NCI-H2029 treated with DMSO at 0.1 percent for 48 hours (cell line): ENCODE measurements at regions not wholly inside any gene's neighbourhood (a gene's known extent, or its start where the extent isn't known, plus 50 kb on each side); places are given as distances from the start of the nearest gene placed in this dataset.
"Not testable (repeated sequence)": the region's sequence is repeated elsewhere in the genome, so short reads cannot be mapped to it uniquely, and the experiment has no call there.

Experiments used
- DNase-seq: peaks from one replicate; lab custom pipeline; 2025; lab: John Stamatoyannopoulos, UW

DNA sequence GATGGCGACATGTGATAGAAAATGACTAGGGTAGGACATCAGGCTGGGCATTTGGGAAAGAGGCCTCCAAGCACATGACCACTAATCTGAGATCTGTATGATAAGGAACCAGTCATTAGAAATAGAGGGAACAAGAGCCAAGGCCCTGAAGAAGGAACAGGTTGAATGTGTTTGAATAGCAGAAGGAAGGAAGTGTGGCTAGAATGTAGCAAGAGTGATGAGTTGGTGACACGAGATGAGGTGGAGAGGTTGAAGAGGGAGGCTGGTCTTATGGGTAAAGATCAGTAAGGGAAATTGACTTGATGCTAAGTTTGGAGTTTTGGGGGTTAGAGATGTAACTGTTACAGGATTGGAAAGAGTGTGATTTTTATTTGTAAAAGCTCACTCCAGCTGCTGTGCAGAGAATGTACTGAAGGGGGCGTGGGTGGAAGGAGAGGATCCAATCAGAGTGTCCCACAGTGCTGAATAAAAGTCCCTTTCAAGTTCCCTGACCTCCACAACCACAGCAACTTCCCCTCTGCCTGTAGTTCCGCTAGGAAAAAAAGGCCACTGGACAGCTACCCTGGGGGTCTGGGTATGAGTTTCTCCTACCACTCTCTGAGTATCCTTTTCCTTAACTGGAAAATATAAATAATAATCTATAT is 295.0 kb downstream of the OMA1 start:
- no peak for DNase-seq

- DNase-seq: no peak
Observed at GRCh38 chr1:58250587-58250948, 296.0 kb downstream of the OMA1 start.

DNA sequence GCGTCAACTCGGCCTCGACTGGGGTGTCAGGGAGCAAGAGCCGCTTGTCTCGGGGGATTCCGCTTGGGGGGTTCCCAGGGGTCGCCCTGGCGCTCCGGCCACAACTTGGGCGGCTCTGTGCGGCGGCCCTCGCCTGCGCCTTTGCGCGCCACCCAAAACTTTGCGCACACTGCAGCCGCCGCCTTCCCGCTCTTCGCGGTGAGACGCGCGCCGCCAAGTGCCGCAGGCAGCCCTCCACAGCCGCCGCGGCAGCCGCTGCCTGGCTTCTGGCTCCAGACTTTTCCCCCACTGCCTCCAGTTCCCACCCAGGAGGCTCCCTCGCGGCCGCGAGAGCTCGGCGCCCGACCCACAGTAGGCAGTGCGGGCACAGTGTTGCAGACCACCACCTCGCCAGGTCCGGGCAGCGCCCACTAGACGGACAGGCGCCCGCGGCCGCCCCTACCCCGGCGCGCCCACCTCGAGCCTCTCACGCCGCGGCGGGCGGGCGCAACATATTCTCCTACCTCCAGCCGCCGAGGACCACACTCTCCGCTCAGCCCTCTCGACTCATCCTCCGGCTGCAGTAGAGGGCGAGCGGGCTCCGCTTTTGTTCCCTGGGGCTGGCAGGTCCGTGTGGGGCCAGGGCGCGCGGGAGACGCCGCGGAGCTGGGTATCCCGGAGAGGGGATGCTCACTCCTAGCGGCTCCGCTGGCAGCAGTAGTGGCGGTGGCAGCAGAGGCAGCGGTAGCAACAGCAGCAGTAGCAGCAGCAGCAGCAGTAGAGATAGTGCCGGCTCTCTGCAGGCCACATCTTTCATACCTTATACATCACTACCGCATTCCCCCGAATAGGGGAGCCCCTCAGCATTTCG is 296.6 kb downstream of the OMA1 start:
- no peak for DNase-seq

GRCh38 chr1:58249388-58249736 is 297.2 kb downstream of the OMA1 start:
- no peak for DNase-seq

DNA sequence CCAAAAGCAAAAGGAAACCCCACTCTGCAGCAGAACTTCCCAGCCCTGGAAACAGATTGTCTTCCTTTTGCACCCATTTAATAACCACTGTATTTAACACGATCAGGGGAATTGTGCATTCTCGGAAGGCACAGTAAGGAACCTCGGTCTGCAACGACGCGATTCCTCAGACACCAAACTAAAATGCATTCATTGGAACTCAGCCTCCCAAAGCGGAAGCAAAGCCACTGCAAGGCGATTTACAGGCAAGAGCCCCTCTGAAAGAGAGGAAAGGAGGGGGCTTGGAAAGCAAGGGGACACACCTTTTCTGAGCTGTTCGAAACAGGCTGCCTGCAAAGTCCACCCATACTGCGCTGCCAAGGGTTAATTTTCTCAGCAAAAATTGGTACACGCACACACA is 297.7 kb downstream of the OMA1 start:
- no peak for DNase-seq

DNA sequence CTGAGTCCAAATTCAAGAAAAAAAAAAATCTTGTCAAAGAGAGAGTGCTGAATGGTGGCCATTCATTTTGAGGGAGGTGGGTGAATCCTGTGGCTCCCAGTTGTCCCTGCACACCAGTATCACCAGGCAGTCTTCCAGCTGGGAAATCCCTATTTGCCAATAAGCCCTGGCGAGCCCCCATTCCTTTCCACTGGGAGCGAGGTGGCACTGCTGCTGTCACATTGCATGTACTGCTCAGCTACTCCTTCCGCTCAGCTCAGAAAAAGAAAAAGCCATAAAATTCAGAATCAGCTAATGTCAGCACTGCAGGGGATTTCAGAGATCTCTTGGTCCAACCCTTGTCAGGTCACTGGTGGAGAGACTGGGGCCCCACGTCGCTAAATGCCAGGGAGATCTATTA is 298.5 kb downstream of the OMA1 start:
- no peak for DNase-seq

DNA sequence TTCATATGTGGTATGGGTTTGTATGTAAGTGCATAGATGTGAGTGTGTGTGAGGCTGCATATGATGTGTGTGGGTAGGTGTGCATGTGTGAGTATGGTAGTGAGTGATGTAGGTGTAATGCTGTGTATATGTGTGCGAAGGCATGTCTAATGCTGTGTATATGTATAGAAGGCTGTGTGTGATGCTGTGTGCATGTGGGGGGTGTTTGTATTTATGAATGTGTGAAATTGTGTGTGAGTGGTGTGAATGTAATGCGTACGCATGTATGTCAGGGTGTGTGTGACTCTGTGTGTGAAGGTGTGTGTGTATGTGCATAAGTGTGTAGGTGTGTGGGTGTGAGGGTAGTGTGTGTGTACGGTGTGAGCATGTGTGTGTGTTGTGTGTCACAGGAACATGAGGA is 300.0 kb downstream of the OMA1 start:
- DNase-seq: no peak

DNA sequence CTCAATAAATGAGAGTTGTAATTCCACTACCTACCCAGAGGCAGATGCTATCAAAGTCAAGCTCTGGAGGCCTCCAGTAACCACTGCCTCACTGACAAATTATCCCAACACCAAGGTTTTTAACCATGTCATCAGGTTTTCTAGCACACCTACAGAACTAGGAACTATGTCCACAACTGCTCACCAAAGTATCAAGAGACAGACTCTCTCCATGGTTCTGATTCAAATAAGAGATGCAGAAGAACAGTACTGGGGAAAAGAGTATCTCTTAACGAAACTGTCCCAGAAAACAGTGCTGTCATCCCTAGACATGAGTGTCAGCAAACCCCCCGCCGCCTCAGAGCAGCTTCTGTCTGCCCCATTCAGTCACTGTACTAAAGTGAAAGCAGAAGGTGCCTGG is 301.7 kb downstream of the OMA1 start:
- no peak for DNase-seq

DNA sequence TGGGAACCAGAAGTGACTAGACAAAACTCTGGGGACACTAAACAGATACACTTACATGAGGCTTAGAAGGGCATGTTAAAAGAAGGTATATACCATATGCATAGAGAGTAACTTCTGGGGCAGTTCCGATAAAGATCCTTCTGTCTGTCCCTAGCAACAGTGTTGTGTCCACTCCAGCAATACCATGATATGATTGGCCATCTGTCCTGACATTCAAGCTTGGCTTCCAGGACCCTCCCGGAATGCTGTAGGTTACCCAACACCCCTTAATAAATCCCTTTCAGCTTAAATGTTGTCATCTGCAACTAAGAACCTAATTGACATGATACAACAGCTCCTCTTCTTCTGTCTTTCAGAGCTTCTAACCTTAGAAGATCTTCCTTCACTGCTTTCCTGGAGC is 307.7 kb downstream of the OMA1 start:
- no peak for DNase-seq

DNA sequence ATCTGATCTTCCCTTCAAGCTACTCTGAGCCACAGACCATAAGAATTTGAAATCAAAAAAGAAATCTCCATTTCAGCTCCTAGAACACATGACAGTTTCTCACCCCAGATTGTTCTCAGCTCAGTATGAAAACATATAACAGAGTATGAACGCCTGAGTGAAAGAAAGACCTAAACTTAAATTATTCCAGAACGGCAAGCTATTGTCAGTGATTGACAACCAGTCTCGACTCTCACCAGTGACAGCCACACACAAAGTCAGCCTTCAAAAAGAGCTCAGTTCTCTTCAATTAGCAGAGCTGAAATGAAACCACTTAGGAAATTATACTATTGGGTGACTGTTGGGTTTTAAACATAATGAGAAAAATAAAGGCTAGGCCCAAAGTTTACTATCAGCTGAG is 312.8 kb downstream of the OMA1 start:
- no peak for DNase-seq

GRCh38 chr1:58231204-58231603 is 315.3 kb downstream of the OMA1 start:
- no peak for DNase-seq

- no peak for DNase-seq
Observed at GRCh38 chr1:58227604-58228003, 318.9 kb downstream of the OMA1 start.

GRCh38 chr1:58223522-58223921 is 323.0 kb downstream of the OMA1 start:
- DNase-seq: no peak

GRCh38 chr1:58220836-58221472 is 325.6 kb downstream of the OMA1 start:
- DNase-seq: no peak

DNA sequence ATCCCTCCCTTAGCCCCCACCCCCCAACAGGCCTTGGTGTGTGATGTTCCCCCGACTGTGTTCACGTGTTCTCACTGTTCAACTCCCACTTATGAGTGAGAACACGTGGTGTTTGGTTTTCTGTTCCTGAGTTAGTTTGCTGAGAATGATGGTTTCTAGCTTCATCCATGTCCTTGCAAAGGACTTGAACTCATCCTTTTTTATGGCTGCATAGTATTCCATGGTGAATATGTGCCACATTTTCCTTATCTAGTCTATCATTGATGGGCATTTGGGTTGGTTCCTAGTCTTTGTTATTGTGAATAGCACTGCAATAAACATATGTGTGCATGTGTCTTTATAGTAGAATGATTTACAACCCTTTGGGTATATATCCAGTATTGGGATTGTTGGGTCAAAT is 330.4 kb downstream of the OMA1 start:
- DNase-seq: not testable (repeated sequence)

GRCh38 chr1:58214674-58215073 is 331.9 kb downstream of the OMA1 start:
- no peak for DNase-seq

DNA sequence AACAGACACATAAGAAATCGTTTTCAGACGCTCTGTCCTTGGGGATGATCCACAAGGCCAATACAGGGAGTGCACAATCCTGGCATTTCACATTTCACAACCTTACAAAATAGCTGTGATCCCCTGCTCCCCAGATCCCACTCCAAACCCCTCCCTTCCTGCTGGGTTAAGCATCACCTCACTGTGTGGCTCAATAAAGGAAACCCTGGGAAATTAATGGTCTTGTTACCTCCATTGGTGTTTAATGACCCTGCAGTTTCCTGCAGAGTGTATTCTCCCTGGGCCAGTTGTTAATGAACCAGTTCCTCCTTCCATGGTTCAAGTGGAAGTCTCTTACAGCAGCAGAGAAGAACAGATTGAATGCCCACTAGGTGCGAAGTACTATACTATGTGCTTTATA is 334.7 kb downstream of the OMA1 start:
- no peak for DNase-seq

GRCh38 chr1:58209575-58209974 is 337.0 kb downstream of the OMA1 start:
- DNase-seq: no peak

DNA sequence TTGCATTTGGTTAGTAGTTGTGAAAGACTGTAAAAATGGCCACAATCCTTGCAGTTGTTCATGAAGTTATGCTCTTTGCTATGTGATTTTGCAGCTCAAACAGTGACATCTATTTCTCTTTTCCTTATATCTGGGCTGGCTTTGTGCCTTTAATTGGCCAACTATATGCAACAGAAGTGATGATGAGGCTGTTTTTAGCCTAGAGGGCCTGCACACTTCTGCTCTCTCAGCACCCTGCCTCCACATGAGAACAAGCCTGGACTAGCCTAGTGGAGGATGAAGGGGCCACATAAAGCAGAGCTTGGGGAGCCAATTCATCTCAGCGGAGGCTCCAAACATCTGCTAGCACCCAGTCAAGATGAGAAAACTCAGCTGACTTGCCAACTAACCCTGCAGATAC is 339.8 kb downstream of the OMA1 start:
- DNase-seq: no peak

DNA sequence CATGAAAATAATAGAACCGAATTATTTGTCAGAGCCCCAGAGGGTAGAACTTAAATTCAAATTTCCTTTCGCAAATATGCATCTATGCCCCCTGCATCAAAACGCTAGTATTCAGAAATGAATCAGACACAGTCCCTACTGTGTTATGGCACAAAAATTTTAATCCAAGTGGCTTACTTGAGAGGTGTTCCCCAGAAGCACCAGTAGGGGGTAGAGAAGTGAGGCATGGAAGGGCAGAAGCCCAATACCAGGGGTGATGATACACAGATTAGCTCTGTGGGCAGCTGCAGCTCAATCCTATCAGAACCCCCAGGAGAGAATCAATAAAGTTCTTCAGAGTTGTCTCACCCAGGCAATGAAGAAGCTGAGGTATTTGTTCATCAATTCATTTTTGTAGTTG is 342.2 kb downstream of the OMA1 start:
- no peak for DNase-seq

- no peak for DNase-seq
Observed at GRCh38 chr1:58201492-58202106, 344.9 kb downstream of the OMA1 start.

DNA sequence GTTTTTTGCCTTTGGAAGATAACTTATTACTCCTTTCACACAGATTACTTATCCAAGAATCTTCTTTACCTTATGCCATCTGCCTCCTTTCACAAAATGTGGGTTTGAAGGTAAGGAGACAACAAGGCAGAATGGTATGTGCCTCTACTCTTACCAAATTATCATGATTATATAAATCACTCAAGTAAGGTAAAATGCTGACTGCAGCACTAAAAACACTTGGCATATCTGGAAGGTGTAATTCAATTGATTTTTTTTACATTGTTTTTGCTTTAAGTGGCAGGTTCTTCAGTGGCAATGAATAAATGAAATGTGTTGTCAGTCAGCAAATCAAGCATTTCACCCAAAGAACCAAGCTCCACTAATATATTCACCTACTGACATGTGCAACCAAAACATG is 346.1 kb downstream of the OMA1 start:
- DNase-seq: no peak

DNA sequence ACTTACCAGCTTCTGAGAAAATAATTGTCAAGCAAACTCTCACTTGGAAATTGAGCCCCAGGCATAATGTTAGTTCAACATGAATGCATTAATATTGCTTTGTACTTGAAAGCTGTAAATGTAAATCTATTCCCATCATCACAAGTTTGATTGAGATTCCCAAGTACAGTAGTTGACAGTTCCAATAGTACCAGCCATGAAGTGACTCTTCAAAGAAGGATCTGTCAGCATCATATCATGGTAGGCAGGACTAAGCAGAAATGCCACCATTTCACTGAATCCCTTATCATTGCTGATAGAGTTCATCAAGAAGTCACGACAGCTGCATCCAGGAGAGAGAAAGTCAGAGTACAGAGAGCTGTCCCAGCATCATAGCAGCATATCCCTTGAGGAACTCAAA is 348.7 kb downstream of the OMA1 start:
- DNase-seq: no peak
